Ammon's horn (tissue), 1 donor: ENCODE measurements at regions not wholly inside any gene's neighbourhood (a gene's known extent, or its start where the extent isn't known, plus 50 kb on each side); places are given as distances from the start of the nearest gene placed in this dataset.
"Not testable (repeated sequence)": the region's sequence is repeated elsewhere in the genome, so short reads cannot be mapped to it uniquely, and the experiment has no call there.

Source experiments
- DNase-seq: peaks from one replicate; pipeline ENCODE4 v3.0.0-alpha.2; 2016; ENCODE audit warnings: low spot score

- no peak for DNase-seq
These were observed 244.9 kb upstream of the NEBL start for GRCh38 chr10:21141946-21142492.

- DNase-seq: no peak
These were observed 241.7 kb upstream of the NEBL start for GRCh38 chr10:21138769-21139340.

- peak; percentile 43 for DNase-seq
These were observed 238.2 kb upstream of the NEBL start for GRCh38 chr10:21135023-21135931.

- no peak for DNase-seq
These were observed 237.5 kb upstream of the NEBL start for GRCh38 chr10:21134645-21135022.

- DNase-seq: no peak
These were observed 233.8 kb upstream of the NEBL start for GRCh38 chr10:21130683-21131442.

- no peak for DNase-seq
These were observed 233.0 kb upstream of the NEBL start for GRCh38 chr10:21130108-21130507.

- no peak for DNase-seq
These were observed 228.5 kb upstream of the NEBL start for GRCh38 chr10:21125471-21126228.

GRCh38 chr10:21122907-21123306, 225.8 kb upstream of the NEBL start:
- DNase-seq: no peak

- not testable (repeated sequence) for DNase-seq
These were observed 224.7 kb upstream of the NEBL start for GRCh38 chr10:21121822-21122221.

- no peak for DNase-seq
These were observed 217.6 kb upstream of the NEBL start for GRCh38 chr10:21114683-21115082.

GRCh38 chr10:21110358-21110757, 213.2 kb upstream of the NEBL start:
- no peak for DNase-seq

- not testable (repeated sequence) for DNase-seq
These were observed 209.8 kb upstream of the NEBL start for GRCh38 chr10:21106931-21107330.

GRCh38 chr10:21105331-21105730, 208.2 kb upstream of the NEBL start:
- DNase-seq: not testable (repeated sequence)

- DNase-seq: no peak
These were observed 203.9 kb upstream of the NEBL start for GRCh38 chr10:21100871-21101514.

- peak; percentile 52 for DNase-seq
These were observed 203.1 kb upstream of the NEBL start for GRCh38 chr10:21100190-21100589.

- DNase-seq: peak; percentile 46
These were observed 202.4 kb upstream of the NEBL start for GRCh38 chr10:21099291-21100062.

GRCh38 chr10:21097926-21098355, 200.8 kb upstream of the NEBL start:
- no peak for DNase-seq

GRCh38 chr10:21095494-21096055, 198.5 kb upstream of the NEBL start:
- DNase-seq: no peak

GRCh38 chr10:21095073-21095472, 198.0 kb upstream of the NEBL start:
- no peak for DNase-seq
